Fibroblast of lung (primary cell): ENCODE measurements at regions not wholly inside any gene's neighbourhood (a gene's known extent, or its start where the extent isn't known, plus 50 kb on each side); places are given as distances from the start of the nearest gene placed in this dataset.

ENCODE experiments used
- DNase-seq, 2 donors: peaks; one replicate each; pipeline versions ENCODE4 v3.0.0 to v3.0.0-alpha.2; 2010; ENCODE audit warnings: low read depth in 2 of 2
- H2AFZ ChIP-seq: 2 replicates; pipeline ENCODE4 v1.5.1; 2012; ENCODE audit warnings: low read length, control low read depth, inconsistent platforms
- H3K27ac ChIP-seq: 2 replicates; pipeline ENCODE4 v1.5.1; 2011; ENCODE audit warnings: low read length, control low read depth; ENCODE audit not compliant: insufficient read depth
- H3K27me3 ChIP-seq: 2 replicates; pipeline ENCODE4 v1.5.1; 2011; ENCODE audit warnings: mild to moderate bottlenecking, low read length; ENCODE audit not compliant: control insufficient read depth, insufficient read depth
- H3K36me3 ChIP-seq: 2 replicates; pipeline ENCODE4 v1.5.1; 2011; ENCODE audit warnings: low read length; ENCODE audit not compliant: control insufficient read depth, insufficient read depth
- H3K4me1 ChIP-seq: 2 replicates; pipeline ENCODE4 v1.5.1; 2011; ENCODE audit warnings: low read length; ENCODE audit not compliant: control insufficient read depth, insufficient read depth; ENCODE audit errors: extremely low read depth
- H3K4me2 ChIP-seq: 2 replicates; pipeline ENCODE4 v1.5.1; 2011; ENCODE audit warnings: low read length, control low read depth; ENCODE audit not compliant: insufficient read depth; ENCODE audit errors: extremely low read depth
- H3K4me3 ChIP-seq, 4 experiments: fragments of 200-600 bp in 1 of 4; sonication (generic) in 1 of 4; replicated peaks in 1 of 4; 2 replicates each; pipeline ENCODE4 v1.5.1; 2011 to 2016; ENCODE audit warnings: low read length in 4 of 4, low read depth in 3 of 4, mild to moderate bottlenecking in 3 of 4, control low read depth in 2 of 4, inconsistent platforms in 1 of 4, mixed read lengths in 1 of 4; ENCODE audit not compliant: insufficient read depth in 1 of 4; ENCODE audit errors: control extremely low read depth in 1 of 4
- H3K79me2 ChIP-seq: 2 replicates; pipeline ENCODE4 v1.5.1; 2012; ENCODE audit warnings: mild to moderate bottlenecking, low read length, inconsistent platforms; ENCODE audit not compliant: control insufficient read depth, insufficient read depth
- H3K9ac ChIP-seq: 2 replicates; pipeline ENCODE4 v1.5.1; 2011; ENCODE audit warnings: mild to moderate bottlenecking, low read length, control low read depth; ENCODE audit not compliant: insufficient read depth
- H3K9me3 ChIP-seq: 2 replicates; pipeline ENCODE4 v1.5.1; 2012; ENCODE audit warnings: low read depth, low read length; ENCODE audit not compliant: control insufficient read depth, insufficient read depth
- H4K20me1 ChIP-seq: 2 replicates; pipeline ENCODE4 v1.5.1; 2011; ENCODE audit warnings: low read length; ENCODE audit not compliant: control insufficient read depth, insufficient read depth; ENCODE audit errors: extremely low read depth
- EZH2 ChIP-seq: IDR thresholded peaks from 2 replicates; pipeline ENCODE4 v1.5.1; 2012; ENCODE audit warnings: low read length, control low read depth, mild to moderate bottlenecking; ENCODE audit errors: missing control alignments
- TF ChIP-seq, protein P1 (sequence below), 2 donors: IDR thresholded peaks in 1 of 2; conservative IDR thresholded peaks in 1 of 2; 1 replicate in 1 of 2; 2 replicates in 1 of 2; pipeline ENCODE4 v1.5.1; 2011 to 2012; ENCODE audit warnings: low read length in 2 of 2, control low read depth in 1 of 2, inconsistent platforms in 1 of 2, low read depth in 1 of 2, mild to moderate bottlenecking in 1 of 2

DNA sequence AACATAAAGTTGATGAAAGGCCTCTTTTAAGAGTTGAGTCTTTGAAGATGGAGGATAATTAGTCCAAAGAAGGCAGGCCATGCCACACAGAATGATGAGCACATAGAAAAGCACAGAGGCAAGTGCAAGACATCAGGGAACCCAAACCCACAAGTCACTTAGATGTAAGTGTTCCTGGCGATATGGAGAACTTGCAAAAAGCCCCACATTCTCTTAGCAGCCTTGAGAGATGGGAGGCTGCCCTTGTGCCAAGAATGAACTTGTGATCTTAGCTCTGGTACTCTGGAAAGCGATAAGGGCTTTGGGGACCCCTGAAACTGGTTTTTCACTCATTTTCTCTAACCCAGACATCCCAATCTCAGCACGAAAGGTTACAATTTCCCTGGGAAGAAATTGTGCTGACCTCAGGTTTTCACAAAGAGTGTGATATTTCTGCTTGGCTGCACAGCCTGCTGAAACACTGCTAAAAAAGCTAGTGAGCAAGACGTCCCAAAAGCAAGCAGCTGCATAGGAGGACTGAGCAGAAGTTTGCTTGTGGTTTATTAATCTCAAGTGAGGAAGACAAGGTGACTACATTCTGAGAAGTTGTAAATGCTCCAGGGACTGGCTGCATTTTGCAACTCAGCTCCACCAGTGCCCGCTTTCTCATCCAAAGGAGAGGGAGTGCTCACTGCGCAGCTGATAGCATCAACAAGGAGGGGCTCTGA lies 496.9 kb upstream of the CAMK1G start:
- H3K79me2 ChIP-seq = no peaks in the 10 kb centered on the region
- no peak overlapping the region for H3K9ac ChIP-seq
- H3K4me1 ChIP-seq = no peaks in the 10 kb centered on the region
- no peak overlapping the region for H3K4me3 ChIP-seq
- H4K20me1 ChIP-seq = no peaks in the 10 kb centered on the region
- H3K27ac ChIP-seq = no peak overlapping the region
- peak in 1 of 2 donors; percentile 52 for DNase-seq
- TF ChIP-seq EZH2 = no peak
- TF ChIP-seq, protein P1, sequence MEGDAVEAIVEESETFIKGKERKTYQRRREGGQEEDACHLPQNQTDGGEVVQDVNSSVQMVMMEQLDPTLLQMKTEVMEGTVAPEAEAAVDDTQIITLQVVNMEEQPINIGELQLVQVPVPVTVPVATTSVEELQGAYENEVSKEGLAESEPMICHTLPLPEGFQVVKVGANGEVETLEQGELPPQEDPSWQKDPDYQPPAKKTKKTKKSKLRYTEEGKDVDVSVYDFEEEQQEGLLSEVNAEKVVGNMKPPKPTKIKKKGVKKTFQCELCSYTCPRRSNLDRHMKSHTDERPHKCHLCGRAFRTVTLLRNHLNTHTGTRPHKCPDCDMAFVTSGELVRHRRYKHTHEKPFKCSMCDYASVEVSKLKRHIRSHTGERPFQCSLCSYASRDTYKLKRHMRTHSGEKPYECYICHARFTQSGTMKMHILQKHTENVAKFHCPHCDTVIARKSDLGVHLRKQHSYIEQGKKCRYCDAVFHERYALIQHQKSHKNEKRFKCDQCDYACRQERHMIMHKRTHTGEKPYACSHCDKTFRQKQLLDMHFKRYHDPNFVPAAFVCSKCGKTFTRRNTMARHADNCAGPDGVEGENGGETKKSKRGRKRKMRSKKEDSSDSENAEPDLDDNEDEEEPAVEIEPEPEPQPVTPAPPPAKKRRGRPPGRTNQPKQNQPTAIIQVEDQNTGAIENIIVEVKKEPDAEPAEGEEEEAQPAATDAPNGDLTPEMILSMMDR (conservative IDR thresholded peaks at IDR 0.05 in 1 of 2, IDR thresholded peaks at IDR 0.05 in 1 of 2; ENCODE audit: low read depth in 1 of 2, low read length in 2 of 2) = no peak
- no peaks in the 10 kb centered on the region for H3K36me3 ChIP-seq
- H3K4me2 ChIP-seq = no peak overlapping the region
- H3K27me3 ChIP-seq = no peaks in the 10 kb centered on the region
- H3K9me3 ChIP-seq = no peaks in the 10 kb centered on the region
- no peak overlapping the region for H2AFZ ChIP-seq

DNA sequence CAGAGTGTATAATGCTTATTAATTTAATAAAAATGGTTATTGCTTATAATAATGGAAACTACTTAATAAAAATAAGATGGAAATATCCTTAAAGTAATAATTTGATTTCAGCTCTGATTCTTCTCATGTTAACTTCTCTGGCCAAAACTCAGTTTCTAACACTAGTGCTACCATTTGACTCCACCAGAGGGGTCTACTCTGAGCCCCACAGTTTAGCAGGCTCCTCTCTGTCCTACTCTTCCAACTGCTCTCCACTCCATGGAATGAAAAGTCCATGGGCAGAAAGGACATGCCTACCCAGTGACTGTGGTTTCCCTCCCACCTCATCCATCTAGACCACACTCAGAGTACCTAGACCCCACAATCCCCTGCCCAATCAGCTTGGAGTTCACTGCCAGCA lies 489.1 kb upstream of the CAMK1G start:
- no peak for DNase-seq
- H3K27ac ChIP-seq = no peak overlapping the region

DNA sequence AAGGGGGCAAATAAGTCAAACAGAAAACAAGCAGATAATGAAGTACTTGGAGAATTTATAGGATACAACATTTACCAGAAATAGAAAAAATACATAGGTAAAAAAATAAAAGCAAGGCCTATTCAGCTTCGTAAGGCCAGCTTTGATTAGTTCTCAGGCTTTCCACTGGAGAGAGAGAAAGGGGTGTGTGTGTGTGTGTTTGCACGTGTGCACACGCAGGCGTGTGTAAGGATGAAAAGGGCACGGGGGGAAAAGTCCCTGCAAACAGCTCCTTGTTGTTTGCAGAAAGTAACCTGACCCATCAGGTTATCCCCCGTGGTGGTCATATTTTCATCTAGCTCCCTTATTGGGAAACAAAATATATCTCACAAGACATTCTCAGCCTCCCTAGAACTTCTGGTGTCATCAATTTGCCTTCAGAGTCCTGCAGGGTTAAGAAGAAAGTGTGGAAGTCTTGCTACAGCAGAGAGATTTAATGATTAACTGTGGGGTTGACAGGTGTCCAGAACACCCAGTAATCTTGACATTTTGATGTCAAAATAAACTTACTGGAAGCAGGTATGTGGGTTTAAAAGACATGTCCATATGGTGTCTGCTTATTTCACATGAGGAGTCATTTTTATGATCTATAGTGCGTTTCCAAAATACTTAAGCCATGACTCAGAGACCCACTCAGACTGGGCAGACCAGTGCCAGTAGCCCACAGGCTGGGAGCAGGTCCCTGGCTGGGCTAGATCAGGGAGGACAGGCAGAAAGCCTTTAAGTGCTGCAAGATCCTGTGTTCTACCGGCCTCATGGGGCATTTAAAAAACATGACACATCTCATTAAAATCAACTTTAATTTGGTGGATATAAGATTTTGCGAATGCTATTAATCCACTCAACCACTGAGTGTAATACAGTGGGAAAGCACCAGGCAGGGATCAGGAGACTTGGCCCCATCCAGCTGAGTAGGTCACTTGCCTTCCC lies 487.6 kb upstream of the CAMK1G start:
- Histone ChIP-seq H3K4me1 (no peaks in the 10 kb centered on the region), H4K20me1 (no peaks in the 10 kb centered on the region), H3K79me2 (no peaks in the 10 kb centered on the region), H3K27ac (no peak overlapping the region), H2AFZ (no peak overlapping the region), H3K9me3 (no peaks in the 10 kb centered on the region), H3K9ac (no peak overlapping the region), H3K27me3 (peaks cover 2% of the 10 kb centered on the region), H3K4me2 (no peak overlapping the region), H3K4me3 (no peak overlapping the region), H3K36me3 (no peaks in the 10 kb centered on the region)
- TF ChIP-seq, protein P1 (conservative IDR thresholded peaks at IDR 0.05 in 1 of 2, IDR thresholded peaks at IDR 0.05 in 1 of 2; ENCODE audit: low read depth in 1 of 2, low read length in 2 of 2) = no peak
- TF ChIP-seq EZH2 = no peak
- peak; percentile 59 to 88 for DNase-seq

More for the DNA sequence above, 489.1 kb upstream of the CAMK1G start:
- no peaks in the 10 kb centered on the region for H4K20me1 ChIP-seq
- no peak overlapping the region for H3K4me2 ChIP-seq
- H3K27me3 ChIP-seq = no peaks in the 10 kb centered on the region
- no peak overlapping the region for H2AFZ ChIP-seq
- no peak for TF ChIP-seq EZH2
- TF ChIP-seq, protein P1 (conservative IDR thresholded peaks at IDR 0.05 in 1 of 2, IDR thresholded peaks at IDR 0.05 in 1 of 2; ENCODE audit: low read depth in 1 of 2, low read length in 2 of 2) = no peak
- H3K79me2 ChIP-seq = no peaks in the 10 kb centered on the region
- H3K9me3 ChIP-seq = no peaks in the 10 kb centered on the region
- no peaks in the 10 kb centered on the region for H3K36me3 ChIP-seq
- H3K9ac ChIP-seq = no peak overlapping the region
- H3K4me3 ChIP-seq = no peak overlapping the region
- no peaks in the 10 kb centered on the region for H3K4me1 ChIP-seq
